GM13976 (cell line): ENCODE measurements at regions not wholly inside any gene's neighbourhood (a gene's known extent, or its start where the extent isn't known, plus 50 kb on each side); places are given as distances from the start of the nearest gene placed in this dataset.

Experiments used
- DNase-seq: peaks from one replicate; pipeline ENCODE4 v3.0.0; 2012; ENCODE audit warnings: low spot score
- in situ Hi-C: fragments of 300-500 bp; cut with MboI; formaldehyde crosslinking; loops from one replicate; pipeline ENCODE4 v1.12.0; 2022; ENCODE audit warnings: low sequenced_read_pairs, mixed read lengths, inconsistent platforms; ENCODE audit not compliant: unreplicated experiment
- TF ChIP-seq, protein P1 (sequence below): IDR thresholded peaks from 2 replicates; pipeline ENCODE4 v1.5.1; 2012; ENCODE audit warnings: borderline replicate concordance, mild to moderate bottlenecking; ENCODE audit not compliant: insufficient read depth; ENCODE audit errors: extremely low read depth, missing control alignments, control extremely low read depth

- TF ChIP-seq, protein P1, sequence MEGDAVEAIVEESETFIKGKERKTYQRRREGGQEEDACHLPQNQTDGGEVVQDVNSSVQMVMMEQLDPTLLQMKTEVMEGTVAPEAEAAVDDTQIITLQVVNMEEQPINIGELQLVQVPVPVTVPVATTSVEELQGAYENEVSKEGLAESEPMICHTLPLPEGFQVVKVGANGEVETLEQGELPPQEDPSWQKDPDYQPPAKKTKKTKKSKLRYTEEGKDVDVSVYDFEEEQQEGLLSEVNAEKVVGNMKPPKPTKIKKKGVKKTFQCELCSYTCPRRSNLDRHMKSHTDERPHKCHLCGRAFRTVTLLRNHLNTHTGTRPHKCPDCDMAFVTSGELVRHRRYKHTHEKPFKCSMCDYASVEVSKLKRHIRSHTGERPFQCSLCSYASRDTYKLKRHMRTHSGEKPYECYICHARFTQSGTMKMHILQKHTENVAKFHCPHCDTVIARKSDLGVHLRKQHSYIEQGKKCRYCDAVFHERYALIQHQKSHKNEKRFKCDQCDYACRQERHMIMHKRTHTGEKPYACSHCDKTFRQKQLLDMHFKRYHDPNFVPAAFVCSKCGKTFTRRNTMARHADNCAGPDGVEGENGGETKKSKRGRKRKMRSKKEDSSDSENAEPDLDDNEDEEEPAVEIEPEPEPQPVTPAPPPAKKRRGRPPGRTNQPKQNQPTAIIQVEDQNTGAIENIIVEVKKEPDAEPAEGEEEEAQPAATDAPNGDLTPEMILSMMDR = no peak
- no peak for DNase-seq
- in situ Hi-C loops = no loop called here
These were observed 66.2 kb upstream of the WDR41 start for GRCh38 chr5:77558266-77558665.

DNA sequence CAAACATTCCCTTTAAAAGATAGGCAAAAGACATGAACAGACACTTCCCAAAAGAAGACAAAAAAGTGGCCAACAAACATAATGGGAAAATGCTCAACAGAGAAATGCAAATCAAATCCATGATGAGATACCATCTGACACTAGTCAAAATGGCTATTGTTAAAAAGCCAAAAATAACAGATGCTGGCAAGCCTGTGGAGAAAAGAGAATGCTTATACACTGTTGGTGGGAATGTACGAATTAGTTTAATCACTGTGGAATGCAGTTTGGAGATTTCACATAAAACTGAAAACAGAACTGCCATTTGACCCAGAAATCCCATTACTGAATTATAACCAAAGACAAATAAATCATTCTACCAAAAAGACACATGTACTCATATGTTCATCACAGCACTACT is 58.3 kb upstream of the WDR41 start:
- DNase-seq = no peak
- in situ Hi-C loops = no loop called here
- TF ChIP-seq, protein P1 = no peak

- TF ChIP-seq, protein P1 = no peak
- in situ Hi-C loops = no loop called here
- no peak for DNase-seq
These were observed 53.2 kb upstream of the WDR41 start for GRCh38 chr5:77545285-77545684.
